Peyer's patch (tissue), 4 donors: ENCODE measurements at regions not wholly inside any gene's neighbourhood (a gene's known extent, or its start where the extent isn't known, plus 50 kb on each side); places are given as distances from the start of the nearest gene placed in this dataset.

Source experiments
- DNase-seq, 3 donors: peaks; one replicate each; pipeline ENCODE4 v3.0.0-alpha.2; 2017 to 2019
- H3K27ac ChIP-seq, 4 donors: fragments of 200-600 bp; sonication (generic); one replicate each; pipeline ENCODE4 v1.5.1; 2016 to 2019
- H3K27me3 ChIP-seq, 2 donors: fragments of 200-600 bp; sonication (generic); one replicate each; pipeline ENCODE4 v1.5.1; 2019
- H3K36me3 ChIP-seq, 3 donors: fragments of 200-600 bp; sonication (generic); one replicate each; pipeline ENCODE4 v1.5.1; 2016 to 2019
- H3K4me1 ChIP-seq, 4 donors: fragments of 200-600 bp; sonication (generic); one replicate each; pipeline ENCODE4 v1.5.1; 2016 to 2019
- H3K4me3 ChIP-seq, 4 donors: fragments of 200-600 bp; sonication (generic); 1 replicate in 3 of 4; 2 replicates in 1 of 4; pipeline ENCODE4 v1.5.1; 2016 to 2019; ENCODE audit warnings: mild to moderate bottlenecking in 1 of 4
- H3K9me3 ChIP-seq, 4 donors: fragments of 200-600 bp; sonication (generic); one replicate each; pipeline ENCODE4 v1.5.1; 2016 to 2019; ENCODE audit warnings: mild to moderate bottlenecking in 1 of 4
- POLR2A ChIP-seq, 2 donors: fragments of 450-650 bp; IDR thresholded peaks; one replicate each; pipeline ENCODE4 v1.5.1; 2017; ENCODE audit warnings: antibody characterized with exemption in 2 of 2, mild to moderate bottlenecking in 2 of 2, moderate library complexity in 2 of 2
- small RNA-seq, 2 donors: library from RNA; depleted of rRNA; stranded (forward); fragments of <200 nt; gene quantifications; one replicate each; pipeline ENCODE3, GENCODE V24; 2016
- TF ChIP-seq, protein P1 (sequence below), 6 experiments: fragments of 450-650 bp in 4 of 6; fragments of 200-600 bp in 2 of 6; sonication (generic) in 1 of 6; IDR thresholded peaks; one replicate each; pipeline ENCODE4 v1.5.1; 2017 to 2019; ENCODE audit warnings: antibody characterized with exemption in 6 of 6, mild to moderate bottlenecking in 3 of 6, moderate library complexity in 1 of 6

DNA sequence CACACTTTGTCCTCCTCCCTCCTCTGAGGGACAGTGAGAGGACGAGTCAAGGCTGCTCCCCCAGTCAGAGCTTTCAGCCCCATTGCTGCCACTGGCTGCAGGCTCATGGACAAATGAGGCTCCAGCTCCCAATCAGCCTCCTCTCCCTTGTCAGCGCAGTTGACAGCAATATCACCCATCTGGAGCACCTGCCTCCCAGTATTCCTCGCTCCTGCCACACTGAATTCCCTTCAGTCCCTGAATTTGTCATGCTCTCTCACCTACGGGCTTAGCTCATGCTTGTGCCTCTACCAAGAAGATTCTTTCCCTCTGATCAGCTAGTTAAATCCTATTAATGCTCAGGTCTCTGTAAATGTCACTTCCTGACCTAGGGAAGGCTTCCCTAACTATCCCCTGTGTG, 54.4 kb upstream of the SYT6 start:
- H3K36me3 ChIP-seq, result no peaks in the 10 kb centered on the region
- no peak for DNase-seq
- no peaks in the 10 kb centered on the region for H3K4me1 ChIP-seq
- no peaks in the 10 kb centered on the region for H3K9me3 ChIP-seq
- no peak overlapping the region for H3K4me3 ChIP-seq
- no peak overlapping the region for H3K27ac ChIP-seq
- H3K27me3 ChIP-seq, result no peaks in the 10 kb centered on the region
- TF ChIP-seq, protein P1, sequence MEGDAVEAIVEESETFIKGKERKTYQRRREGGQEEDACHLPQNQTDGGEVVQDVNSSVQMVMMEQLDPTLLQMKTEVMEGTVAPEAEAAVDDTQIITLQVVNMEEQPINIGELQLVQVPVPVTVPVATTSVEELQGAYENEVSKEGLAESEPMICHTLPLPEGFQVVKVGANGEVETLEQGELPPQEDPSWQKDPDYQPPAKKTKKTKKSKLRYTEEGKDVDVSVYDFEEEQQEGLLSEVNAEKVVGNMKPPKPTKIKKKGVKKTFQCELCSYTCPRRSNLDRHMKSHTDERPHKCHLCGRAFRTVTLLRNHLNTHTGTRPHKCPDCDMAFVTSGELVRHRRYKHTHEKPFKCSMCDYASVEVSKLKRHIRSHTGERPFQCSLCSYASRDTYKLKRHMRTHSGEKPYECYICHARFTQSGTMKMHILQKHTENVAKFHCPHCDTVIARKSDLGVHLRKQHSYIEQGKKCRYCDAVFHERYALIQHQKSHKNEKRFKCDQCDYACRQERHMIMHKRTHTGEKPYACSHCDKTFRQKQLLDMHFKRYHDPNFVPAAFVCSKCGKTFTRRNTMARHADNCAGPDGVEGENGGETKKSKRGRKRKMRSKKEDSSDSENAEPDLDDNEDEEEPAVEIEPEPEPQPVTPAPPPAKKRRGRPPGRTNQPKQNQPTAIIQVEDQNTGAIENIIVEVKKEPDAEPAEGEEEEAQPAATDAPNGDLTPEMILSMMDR (IDR thresholded peaks at IDR 0.05), result no peak
- TF ChIP-seq POLR2A (IDR thresholded peaks at IDR 0.05), result no peak

DNA sequence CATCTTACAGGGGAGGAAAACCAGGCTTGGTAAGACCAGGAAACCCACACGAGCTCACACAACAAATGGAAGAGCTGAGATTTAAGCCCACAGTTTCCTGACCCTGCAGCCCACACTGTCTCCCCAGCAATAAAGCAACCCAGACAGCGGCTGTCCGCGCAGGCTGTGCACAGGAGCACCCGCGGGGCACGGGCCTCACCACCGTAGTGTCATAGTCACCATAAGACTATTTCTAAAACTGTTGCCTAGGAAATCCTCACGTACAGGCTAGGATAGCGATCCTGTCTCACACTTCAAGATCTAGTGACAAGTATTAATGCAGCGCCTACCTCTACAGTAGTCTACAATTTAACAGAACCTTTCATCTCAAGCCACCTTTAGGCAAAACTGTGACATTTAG, 54.0 kb upstream of the SYT6 start:
- no peaks in the 10 kb centered on the region for H3K4me1 ChIP-seq
- no peaks in the 10 kb centered on the region for H3K9me3 ChIP-seq
- no peak for DNase-seq
- no peaks in the 10 kb centered on the region for H3K27me3 ChIP-seq
- TF ChIP-seq, protein P1 (IDR thresholded peaks at IDR 0.05), result no peak
- no peak for TF ChIP-seq POLR2A (IDR thresholded peaks at IDR 0.05)
- H3K36me3 ChIP-seq, result no peaks in the 10 kb centered on the region
- H3K4me3 ChIP-seq, result no peak overlapping the region
- H3K27ac ChIP-seq, result no peak overlapping the region

DNA sequence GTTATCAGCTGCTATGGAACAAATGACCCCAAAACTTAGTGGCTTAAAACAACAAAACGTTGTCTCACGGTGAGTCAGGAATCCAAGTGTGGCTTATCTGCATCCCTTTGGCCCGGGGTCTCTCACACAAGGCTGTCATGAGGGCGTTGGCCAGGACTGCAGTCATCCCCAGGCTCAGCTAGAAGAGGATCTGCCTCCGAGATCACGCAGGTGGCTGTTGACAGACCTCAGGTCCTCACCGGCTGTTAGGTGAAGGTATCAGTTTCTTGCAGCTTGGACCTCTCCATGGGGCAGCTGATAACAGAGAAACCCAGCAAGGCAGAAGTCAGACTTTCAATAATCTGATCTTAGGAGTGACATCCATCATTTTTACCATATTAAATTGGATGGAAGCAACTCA, 52.7 kb upstream of the SYT6 start:
- TF ChIP-seq, protein P1 (IDR thresholded peaks at IDR 0.05), result no peak
- TF ChIP-seq POLR2A (IDR thresholded peaks at IDR 0.05), result no peak
- H3K4me3 ChIP-seq, result no peak overlapping the region
- DNase-seq, result no peak
- H3K27me3 ChIP-seq, result no peaks in the 10 kb centered on the region
- H3K4me1 ChIP-seq, result no peaks in the 10 kb centered on the region
- H3K27ac ChIP-seq, result no peak overlapping the region
- H3K9me3 ChIP-seq, result no peaks in the 10 kb centered on the region
- no peaks in the 10 kb centered on the region for H3K36me3 ChIP-seq

- H3K9me3 ChIP-seq, result no peaks in the 10 kb centered on the region
- no peak overlapping the region for H3K27ac ChIP-seq
- no peaks in the 10 kb centered on the region for H3K4me1 ChIP-seq
- no peak overlapping the region for H3K4me3 ChIP-seq
- no peaks in the 10 kb centered on the region for H3K36me3 ChIP-seq
- DNase-seq, result no peak
- TF ChIP-seq, protein P1 (IDR thresholded peaks at IDR 0.05), result no peak
- TF ChIP-seq POLR2A (IDR thresholded peaks at IDR 0.05), result no peak
- H3K27me3 ChIP-seq, result no peaks in the 10 kb centered on the region
These were observed 50.0 kb upstream of the SYT6 start for GRCh38 chr1:114203595-114204128.

Small RNA genes lying in the stretch of these regions (small RNA-seq; reads per million reads assigned to genes)
- gene MRPL57P1, result 0 reads per million in 2 donors
